HG02678 (cell line): ENCODE measurements at regions not wholly inside any gene's neighbourhood (a gene's known extent, or its start where the extent isn't known, plus 50 kb on each side); places are given as distances from the start of the nearest gene placed in this dataset.

Experiments used
- ATAC-seq: cut with Tn5 transposase; IDR thresholded peaks from one replicate; pipeline ENCODE4 v1.9.1; 2021; ENCODE audit warnings: mild to moderate bottlenecking, moderate library complexity; ENCODE audit not compliant: unreplicated experiment

- no peak for ATAC-seq
These were observed 443.8 kb upstream of the EEF2KMT start for GRCh38 chr16:5541356-5541755.

DNA sequence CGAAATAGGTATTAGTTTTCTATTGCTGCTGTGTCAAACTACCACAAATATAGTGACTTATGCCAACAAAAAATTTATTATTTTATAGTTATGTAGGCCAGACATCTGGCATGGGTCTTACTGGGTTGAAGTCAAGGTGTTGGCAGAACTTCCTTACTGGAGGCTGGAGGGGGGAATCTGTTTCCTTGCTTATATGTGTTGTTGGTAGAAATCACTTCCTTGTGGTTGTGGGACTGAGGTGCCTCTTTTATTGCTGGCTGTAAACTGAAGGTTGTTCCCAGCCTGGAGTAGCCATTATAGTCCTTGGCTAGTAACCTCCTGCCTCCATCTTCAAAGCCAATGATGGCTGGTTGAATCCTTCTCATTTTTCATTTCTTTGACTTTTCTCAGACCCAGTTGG lies 439.8 kb upstream of the EEF2KMT start:
- no peak for ATAC-seq

DNA sequence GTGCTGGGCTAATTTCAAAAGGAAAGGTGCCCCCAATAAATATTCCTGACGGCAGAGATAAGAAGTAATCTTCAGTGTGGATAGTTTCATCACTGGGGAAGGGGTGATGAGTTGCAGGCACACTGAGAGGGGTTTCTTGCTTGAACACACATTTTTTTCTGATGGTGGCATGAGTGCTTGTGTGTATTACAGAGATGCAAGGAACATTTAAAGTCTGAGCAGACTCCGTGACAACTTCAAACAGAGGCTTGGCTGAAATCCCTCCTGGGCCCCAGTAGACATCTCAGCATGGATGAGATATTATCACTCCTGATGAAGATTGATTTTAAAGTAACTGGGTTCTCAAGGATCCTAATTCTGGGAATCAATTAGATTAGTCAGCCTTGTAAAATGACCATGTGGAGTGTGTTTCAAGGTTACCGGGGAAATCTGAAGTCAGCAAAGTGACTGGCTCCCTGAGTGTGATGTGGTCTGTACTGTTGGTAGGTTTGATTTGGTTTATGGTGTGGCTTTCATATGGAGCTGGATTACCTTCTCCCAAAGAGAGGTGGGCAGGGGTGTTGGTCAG lies 435.8 kb upstream of the EEF2KMT start:
- no peak for ATAC-seq

DNA sequence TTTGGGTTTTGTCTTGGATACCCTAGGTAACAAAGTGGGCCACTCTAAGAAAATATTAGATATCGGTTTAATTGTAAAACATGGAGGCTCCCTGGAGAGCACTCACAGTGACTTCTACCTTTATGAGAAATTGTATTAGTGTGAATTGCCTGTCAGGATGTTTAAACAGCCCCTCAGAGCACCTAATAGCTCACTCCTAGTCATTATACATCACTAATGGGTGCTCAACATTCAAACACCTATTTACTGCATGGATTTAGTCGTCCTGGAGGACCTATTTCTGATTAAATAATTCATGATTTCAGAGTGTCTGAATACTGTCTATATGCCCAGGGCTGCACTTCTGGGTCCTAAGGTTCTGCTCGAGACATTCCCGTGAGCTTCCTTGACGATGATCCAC lies 430.2 kb upstream of the EEF2KMT start:
- ATAC-seq: no peak

DNA sequence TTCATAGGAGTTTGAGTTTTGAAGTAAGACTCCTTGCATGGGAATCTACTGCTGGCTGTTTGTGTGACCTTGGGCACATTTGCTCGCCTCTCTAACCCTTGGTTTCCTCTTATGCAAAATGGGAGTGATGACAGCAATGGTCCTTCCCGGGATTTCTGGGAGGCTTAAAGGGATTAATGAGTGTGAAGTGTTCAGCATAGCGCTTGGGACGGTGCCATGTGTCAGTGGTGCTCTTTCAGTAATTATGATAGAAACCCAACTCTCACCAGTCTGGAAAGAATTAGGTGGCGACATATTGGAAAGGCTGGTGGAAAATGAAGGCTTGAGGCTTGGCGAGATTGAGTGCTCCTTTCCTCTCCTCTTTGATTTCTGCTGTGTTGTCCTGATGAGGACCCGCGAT lies 429.2 kb upstream of the EEF2KMT start:
- no peak for ATAC-seq

- ATAC-seq: no peak
These were observed 426.2 kb upstream of the EEF2KMT start for GRCh38 chr16:5523829-5524228.

GRCh38 chr16:5516115-5516514 lies 418.5 kb upstream of the EEF2KMT start:
- no peak for ATAC-seq

GRCh38 chr16:5512014-5512413 lies 414.4 kb upstream of the EEF2KMT start:
- ATAC-seq: no peak

DNA sequence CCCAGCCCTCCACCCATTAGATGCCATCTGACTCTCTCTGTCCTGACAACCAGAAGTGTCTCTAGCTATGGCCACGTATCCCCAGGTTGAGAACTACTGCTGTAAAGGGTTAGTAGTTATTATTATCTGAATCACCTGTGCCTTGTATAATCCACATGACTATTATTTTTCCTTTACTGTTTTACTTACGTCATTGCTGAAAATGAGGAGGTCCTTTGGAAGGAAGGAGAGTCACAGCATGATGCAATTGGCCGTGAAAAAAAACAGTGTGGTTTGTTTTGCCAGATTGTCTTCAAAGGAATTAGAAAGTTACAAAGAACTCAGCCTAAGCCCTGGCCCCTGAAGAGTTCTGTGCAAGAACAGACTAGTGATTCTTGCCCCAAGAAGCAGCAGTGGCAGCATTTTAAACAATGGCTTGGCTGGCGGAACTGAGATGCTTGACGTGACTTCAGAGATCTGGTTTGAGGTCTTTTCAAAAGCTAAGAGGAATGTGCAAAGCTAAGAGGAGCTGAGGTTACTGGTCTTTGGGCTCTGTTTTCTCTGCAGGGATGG lies 413.3 kb upstream of the EEF2KMT start:
- ATAC-seq: no peak

DNA sequence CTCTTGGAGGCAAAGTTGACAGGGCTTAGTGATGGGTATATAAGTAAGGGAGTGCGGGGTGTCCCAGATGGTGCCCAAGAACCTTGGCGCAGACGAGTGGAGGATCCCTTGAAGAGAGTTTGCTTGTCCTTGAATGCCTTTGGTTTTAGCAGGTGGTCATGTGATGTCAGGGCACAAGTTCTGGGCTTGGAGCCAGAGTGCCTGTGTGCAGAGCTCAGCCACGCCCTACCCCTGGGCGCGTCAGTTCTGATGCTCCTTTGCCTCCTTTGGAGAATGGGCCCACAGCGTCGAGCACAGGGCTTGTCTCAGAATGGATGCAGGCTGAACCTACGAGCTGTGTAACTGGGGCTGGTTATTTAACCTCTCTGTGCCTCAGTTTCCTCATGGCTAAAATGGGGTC lies 412.2 kb upstream of the EEF2KMT start:
- no peak for ATAC-seq

DNA sequence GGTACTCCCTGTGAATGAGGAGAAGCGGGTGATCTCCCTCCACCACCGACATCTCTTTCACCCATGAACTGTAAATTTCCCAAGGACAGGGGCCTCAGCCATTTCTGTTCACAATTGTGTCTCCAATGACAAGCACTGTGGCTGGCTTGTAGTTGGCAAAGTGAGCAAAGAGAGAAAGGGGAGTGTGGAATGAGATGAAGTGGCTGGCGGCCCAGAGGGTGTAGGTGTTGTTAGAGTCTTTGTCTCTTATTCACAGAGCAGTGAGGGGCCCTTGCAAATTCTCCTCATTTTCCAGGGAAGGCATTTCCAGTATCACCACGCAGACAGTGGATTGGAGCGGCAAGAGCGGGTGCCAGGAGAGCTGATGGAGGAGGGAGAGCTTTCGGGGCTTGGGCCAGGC lies 411.7 kb upstream of the EEF2KMT start:
- ATAC-seq: no peak

- no peak for ATAC-seq
These were observed 410.8 kb upstream of the EEF2KMT start for GRCh38 chr16:5508371-5508770.

DNA sequence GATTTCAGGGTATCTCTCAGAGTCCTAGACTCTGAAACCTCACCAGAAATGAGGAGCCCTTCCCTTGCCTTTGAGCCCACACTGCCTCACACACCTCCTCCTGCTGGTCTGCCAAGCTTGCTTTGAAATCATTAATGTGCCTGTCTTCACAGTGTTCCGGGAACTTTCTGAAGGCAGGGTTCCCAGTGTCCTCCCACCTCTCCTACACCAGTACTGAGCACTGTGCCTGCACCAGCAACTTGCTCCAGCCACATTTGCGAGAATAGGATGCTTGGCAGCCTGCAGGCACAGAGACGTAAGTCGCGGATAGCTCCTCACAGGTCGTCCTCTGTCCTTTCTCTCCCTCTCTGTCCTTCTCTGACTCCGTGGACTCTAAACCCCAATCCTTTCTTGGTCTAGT lies 408.4 kb upstream of the EEF2KMT start:
- no peak for ATAC-seq

DNA sequence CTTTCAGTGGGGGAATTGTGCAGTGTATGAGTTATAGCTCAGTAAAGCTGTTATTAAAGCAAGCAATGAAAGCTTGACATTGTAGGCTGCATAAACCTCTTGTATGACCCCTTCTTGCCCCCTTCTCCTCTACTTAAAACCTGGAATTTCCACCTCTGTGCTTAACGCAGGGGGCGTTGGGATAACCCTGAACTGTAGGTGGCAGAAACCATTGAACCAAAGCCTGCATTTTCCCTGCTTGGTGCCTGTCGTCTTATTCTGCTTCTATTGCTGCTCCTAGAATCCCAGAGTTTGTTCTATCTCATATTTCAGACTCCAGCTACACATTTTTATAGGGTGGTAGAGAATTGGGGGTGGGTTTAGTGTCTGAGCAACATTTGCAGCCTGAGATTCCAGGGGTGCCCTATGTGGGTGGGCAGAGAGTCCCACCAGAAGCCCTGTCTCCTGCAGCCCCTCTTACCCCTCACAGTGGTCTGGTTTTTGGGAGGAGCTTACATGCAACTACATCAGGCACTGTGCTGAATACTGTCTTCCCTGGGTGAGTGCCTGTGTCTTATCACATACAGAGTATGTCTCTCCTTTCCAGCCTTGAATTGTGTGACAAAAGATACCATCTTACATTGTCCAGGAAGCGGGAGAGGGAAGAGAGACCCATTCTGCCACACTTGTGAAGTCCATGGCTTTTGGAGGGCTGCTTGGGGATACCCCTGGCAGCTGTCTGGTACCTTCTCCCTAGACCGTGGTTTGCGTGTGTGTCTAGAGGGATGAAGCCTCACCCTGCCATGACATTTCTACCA lies 407.7 kb upstream of the EEF2KMT start:
- ATAC-seq: no peak

GRCh38 chr16:5504064-5504781 lies 406.6 kb upstream of the EEF2KMT start:
- no peak for ATAC-seq

GRCh38 chr16:5502944-5503343 lies 405.3 kb upstream of the EEF2KMT start:
- no peak for ATAC-seq

DNA sequence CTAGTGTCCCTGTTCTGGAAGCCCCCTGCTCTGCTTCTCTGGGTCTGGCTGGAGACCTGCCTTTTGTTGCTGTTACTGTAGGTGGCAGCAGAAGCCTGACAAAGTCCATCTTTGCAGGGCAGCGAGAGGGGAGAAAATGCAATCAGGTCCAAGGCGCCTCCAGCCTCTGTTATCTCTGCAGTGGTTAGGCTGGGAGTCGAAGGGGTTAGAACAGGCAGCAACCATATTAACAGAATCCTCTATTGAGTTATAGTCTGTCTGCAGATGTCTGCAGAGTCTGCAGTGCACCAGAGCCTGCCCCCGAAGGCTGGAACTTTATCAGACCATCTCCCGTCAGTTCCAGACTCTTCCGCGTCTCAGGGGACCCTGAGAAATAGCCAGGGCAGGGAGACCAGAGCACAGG lies 404.9 kb upstream of the EEF2KMT start:
- no peak for ATAC-seq

DNA sequence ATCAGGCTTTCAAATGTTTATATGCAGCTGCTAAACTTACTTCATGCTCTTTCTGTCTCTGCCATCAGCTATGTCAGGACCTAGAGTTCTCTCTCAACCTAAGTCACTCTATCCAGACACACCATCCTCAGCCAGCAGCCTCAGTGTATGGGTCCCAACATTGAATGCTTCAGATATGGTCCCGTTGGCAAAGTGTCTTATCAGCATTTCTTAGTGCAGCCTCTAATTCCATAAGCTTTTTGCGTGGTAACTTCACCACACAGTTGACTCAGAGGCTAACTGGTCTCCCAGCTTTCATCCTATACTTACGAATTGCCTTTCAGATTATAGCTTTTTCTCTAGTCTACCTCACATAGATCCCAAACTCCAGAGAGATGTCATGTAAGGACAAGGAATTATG lies 402.9 kb upstream of the EEF2KMT start:
- no peak for ATAC-seq

GRCh38 chr16:5498562-5498961 lies 401.0 kb upstream of the EEF2KMT start:
- no peak for ATAC-seq

DNA sequence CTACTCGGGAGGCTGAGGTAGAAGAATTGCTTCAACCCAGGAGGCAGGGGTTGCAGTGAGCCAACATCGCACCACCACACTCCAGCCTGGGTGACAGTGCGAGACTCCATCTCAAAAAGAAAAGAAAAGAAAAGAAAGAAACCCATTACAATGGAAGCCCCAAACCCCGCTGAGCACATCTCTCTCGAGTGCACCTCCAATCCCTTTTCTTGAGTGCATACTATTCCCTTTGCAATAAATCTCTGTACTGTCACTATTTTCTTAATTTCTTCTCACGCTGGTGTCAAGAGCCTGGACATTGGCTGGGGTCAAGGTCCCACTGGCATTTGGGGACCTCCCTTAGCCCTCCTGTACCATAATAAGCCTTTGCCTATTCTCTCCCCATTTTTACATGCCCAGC lies 398.4 kb upstream of the EEF2KMT start:
- ATAC-seq: no peak

GRCh38 chr16:5490499-5490898 lies 392.9 kb upstream of the EEF2KMT start:
- no peak for ATAC-seq

- no peak for ATAC-seq
These were observed 391.0 kb upstream of the EEF2KMT start for GRCh38 chr16:5488581-5488980.
